A673 (cell line): ENCODE measurements at regions not wholly inside any gene's neighbourhood (a gene's known extent, or its start where the extent isn't known, plus 50 kb on each side); places are given as distances from the start of the nearest gene placed in this dataset.

Experiments used
- CTCF ChIP-seq: fragments of 300-800, 200-600 bp; sonication (generic); conservative IDR thresholded peaks from 2 replicates; pipeline ENCODE4 v1.5.1; 2017; ENCODE audit warnings: low read depth, mild to moderate bottlenecking, antibody characterized with exemption, low read length, moderate library complexity, mixed read lengths
- EZH2 ChIP-seq: fragments of 200-600 bp; sonication (generic); IDR thresholded peaks from 2 replicates; pipeline ENCODE4 v1.6.1; 2017; ENCODE audit warnings: borderline replicate concordance, low read depth, mild to moderate bottlenecking, mixed read lengths, antibody characterized with exemption, low read length; ENCODE audit not compliant: poor library complexity, severe bottlenecking

- TF ChIP-seq EZH2 = no peak
- no peak for TF ChIP-seq CTCF
Measured at GRCh38 chr10:28463676-28464395, 69.1 kb upstream of the WAC start.
